HG03565 (cell line): ENCODE measurements at regions not wholly inside any gene's neighbourhood (a gene's known extent, or its start where the extent isn't known, plus 50 kb on each side); places are given as distances from the start of the nearest gene placed in this dataset.
A peak's percentile ranks its signal among the peaks of the same experiment; 100 is the strongest.

Experiments
- ATAC-seq: cut with Tn5 transposase; IDR thresholded peaks from one replicate; pipeline ENCODE4 v1.9.1; 2021; ENCODE audit warnings: mild to moderate bottlenecking, moderate library complexity; ENCODE audit not compliant: unreplicated experiment

GRCh38 chr2:163462993-163463392, 272.8 kb downstream of the FIGN start:
- ATAC-seq: no peak

DNA sequence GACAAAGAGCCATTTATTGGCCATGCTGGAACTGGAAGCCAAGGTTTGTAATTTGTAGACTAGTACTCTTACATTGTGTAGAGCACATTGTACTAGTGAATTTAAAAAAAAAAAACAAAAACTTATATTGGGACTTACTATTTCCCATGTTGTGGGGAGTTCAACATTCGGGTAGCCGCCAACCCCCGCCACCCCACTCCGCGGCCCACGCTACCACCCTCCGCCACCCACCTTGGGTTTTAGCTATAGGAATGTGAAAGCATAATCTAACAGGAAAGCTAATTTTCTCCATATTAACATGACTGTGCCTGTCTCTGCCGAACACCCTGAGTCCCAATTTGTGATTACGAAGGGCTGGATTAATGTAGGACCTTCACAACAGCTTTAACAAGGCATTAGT, 275.8 kb downstream of the FIGN start:
- no peak for ATAC-seq

GRCh38 chr2:163456953-163457743, 278.7 kb downstream of the FIGN start:
- ATAC-seq: no peak

DNA sequence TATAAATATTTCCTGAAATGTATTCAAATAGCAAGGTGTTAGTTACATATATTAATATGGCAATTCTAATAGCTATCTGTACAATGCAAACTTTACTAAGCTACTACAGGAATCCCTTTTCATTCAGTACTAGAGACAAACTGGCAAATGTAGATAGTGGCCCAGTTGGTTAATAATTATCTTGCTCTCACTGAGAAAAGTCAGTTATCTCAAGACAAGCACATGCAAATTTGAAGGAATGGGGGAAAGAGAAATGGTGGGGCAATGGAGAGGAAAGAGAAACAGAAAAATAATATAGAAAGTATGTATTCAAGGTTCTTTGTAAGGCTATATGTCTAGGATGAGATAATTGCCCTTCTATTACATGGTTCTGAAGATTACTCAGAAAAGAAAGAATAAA, 280.0 kb downstream of the FIGN start:
- ATAC-seq: no peak

- ATAC-seq: no peak
Measured at GRCh38 chr2:163453920-163454319, 281.9 kb downstream of the FIGN start.

DNA sequence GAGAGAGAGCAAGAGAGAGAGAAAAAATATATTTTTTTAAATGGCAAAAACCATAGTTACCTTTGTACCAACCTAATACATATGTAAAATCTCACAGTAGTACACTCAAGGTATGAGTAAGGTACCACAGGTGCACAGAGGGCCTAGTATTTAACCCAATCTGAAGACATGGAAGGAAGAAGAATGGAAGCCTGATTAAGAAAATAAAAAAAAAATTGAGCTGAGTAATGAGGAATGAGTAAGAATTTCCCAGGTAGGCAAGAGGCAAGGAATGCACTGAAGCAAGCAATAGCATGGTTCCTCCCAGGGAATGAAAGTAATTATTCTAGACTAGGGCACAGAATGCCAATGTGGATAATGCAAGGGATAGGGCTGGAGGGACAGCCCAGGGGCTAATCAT, 294.2 kb downstream of the FIGN start:
- ATAC-seq: no peak

- ATAC-seq: no peak
Measured at GRCh38 chr2:163436963-163437362, 298.8 kb downstream of the FIGN start.

DNA sequence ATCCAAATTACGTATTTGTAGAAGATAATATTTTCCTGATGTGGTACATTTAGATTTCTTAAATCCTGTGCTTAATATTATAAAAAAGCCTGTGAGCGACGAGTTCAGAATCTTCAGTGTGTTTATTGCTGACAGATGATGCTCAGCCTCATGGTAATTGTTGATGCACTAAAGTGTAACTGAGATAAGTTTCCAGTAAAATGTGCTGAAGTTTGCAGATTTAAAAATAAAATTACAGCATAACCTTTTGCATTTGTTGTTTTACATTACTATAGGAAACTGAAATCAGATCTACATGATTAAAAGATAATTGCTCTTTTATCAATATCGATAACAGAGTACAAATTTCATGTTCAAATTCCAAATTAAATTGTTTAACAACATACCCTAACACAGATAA, 307.6 kb downstream of the FIGN start:
- ATAC-seq: no peak

- ATAC-seq: no peak
Measured at GRCh38 chr2:163420604-163421003, 315.2 kb downstream of the FIGN start.

GRCh38 chr2:163419000-163419830, 316.6 kb downstream of the FIGN start:
- ATAC-seq: no peak

GRCh38 chr2:163417596-163418337, 318.0 kb downstream of the FIGN start:
- peak; percentile 86 for ATAC-seq

- ATAC-seq: no peak
Measured at GRCh38 chr2:163414121-163414520, 321.7 kb downstream of the FIGN start.

DNA sequence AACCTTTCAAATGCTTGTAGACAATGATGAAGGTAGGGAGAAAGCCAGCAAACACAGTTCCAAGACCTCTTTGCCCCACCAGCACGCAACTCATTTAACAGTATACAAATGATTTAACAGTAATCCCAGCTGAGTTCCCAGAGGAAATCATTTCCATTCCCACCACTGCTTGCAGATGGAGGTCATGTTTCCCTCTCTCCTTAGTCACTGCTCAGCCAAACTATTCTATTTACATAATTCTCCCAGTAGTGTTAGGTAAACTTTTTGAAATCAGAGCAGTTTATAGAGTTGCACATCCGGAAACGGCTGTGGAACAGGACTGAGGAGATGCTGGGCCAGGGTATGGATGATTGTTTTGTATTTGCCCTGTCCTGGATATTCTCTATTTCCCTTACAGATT, 328.5 kb downstream of the FIGN start:
- ATAC-seq: no peak

- no peak for ATAC-seq
Measured at GRCh38 chr2:163405298-163405697, 330.5 kb downstream of the FIGN start.

DNA sequence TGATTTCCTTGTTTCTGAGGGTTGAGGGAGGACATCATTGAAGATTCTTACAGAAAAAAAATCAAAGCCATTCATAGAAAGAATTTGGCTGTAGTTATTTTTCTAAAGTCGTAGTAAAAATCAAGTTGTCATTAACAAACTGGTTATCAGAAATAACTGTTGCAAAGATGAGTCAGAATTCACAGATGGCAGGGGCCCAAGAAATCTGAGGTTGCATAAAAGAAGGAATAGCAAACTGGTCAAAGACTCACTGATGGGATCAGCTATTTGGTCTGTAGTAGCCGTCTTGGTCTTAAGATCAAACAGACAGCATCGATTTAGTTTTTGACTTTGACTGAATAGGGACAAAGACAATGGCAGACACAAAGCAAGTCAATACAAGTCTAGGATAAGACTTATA, 334.3 kb downstream of the FIGN start:
- no peak for ATAC-seq

DNA sequence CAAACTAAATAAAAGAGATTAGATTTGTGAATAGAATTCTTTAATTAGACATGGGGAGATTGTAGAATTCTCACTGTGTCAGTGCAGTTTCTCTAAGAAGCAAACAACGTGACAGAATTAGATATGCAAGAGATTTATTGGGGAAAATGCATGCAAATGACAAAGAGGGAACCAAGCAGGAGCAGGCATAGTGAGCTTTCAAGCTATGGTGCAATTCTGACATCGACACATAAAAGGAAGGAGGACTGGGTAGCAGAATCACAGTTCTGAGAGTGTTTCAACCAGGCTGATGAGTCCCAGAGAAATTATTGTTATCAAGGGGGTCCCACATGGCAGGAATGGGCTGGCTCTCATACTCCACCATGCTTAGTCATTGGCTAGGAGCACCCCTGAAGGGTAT, 338.4 kb downstream of the FIGN start:
- no peak for ATAC-seq

DNA sequence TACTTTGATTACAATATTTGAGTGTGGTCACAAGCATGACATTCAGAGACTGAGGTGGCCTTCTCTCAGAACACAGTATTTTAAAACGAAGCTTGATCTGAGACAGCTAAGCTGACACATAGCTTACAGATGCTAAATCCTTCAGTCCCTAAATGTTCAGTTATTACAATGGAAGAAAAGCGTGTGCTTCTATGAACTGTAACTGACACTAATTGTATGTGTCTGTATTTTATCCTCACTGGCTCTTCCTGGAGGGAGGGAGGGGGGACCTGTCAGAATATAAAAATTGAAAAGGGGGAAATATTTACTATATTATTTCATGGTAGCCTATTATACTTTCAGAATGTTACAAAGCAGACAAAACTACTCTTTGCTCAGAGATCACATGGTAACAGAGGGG, 340.2 kb downstream of the FIGN start:
- no peak for ATAC-seq

DNA sequence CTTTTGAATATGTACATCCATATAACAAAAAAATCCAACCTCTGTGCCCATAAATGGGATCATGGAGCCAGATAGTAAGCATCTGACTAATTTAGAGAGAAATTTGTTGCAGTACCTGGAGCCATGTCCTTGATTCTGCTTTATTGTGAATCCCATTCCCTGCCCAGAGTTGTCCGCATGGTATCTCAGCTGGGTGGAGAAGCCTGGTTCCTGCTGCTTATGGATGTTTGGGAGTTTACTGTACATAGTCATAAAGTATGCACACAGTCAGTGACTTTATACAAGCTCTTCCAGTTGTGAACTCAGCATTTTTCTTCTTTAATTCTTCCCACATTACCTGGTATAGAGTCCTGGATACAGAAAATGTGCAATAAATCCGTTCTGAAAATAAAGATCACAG, 346.0 kb downstream of the FIGN start:
- no peak for ATAC-seq

DNA sequence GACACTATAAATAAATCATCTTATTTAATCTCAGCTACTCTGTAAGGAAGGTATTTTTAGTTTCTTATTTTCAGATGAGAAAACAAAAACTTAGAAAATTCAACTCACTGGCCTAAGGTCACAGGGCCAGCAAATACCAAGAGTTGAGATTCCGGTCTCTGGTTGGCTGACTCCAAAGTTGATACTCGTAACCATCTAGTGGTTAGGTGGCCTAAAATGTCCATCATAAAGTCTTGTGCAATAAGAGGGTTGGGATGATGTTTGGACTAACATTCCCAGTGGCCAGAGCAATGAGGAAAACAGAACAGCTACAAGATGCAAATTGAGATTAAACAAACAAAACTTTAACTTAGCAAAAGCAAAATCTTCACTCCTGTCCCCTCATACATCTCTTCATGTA, 360.3 kb downstream of the FIGN start:
- ATAC-seq: no peak

DNA sequence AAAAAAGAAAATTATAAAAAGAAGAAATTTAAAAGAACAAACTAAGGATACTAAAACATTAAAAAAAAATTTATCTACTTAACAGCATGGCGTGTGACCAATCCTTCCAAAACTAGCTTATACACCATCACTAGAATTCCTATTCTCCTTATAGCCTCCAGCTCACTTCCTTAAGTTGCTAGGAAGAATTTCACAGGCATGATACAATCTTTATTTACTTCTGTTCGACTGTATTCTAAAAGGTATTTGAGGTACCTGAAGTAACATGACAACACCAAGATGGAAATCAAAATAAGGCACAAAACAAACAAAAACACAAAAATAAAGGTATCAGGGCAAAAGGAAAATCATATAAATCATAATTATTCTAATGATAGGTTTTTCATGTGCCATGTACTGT, 360.7 kb downstream of the FIGN start:
- no peak for ATAC-seq

DNA sequence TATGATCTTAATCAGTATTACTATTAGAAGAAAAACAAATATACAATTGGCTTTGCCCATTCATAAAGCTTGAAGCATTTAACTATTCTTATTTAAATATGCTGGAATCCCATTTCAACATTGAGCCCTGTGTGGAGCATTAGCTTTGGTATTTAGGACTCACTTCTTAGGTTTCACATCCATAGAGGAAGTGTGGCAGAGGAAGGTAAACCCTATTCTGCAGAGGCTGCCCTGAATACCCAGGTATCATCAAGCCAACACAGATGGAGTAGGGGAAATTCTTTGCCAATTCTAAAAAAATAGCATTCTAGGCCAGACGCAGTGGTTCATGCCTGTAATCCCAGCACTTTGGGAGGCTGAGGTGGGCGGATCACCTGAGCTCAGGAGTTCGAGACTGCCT, 361.5 kb downstream of the FIGN start:
- ATAC-seq: no peak

DNA sequence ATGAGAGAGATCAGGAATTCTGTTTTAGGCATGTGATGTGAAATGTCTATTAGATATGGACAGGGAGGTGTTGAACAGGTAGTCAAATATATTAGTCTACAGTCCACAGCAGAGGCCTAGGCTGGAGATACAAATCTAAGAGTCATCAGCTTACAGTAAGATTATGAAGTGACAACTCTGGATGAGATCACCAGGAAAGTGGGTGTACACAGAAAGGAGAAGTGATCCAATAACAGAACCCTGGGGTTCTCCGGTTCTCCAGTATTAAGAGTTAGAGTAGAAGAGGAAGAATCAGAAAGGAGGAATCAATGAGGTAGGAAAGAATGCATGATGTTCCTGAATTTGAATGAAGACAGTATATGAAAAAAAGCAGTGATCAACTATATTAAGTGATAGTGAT, 362.3 kb downstream of the FIGN start:
- ATAC-seq: no peak
